Lower lobe of right lung (tissue), 2 donors: ENCODE measurements at regions not wholly inside any gene's neighbourhood (a gene's known extent, or its start where the extent isn't known, plus 50 kb on each side); places are given as distances from the start of the nearest gene placed in this dataset.

Experiments used
- ATAC-seq, 2 donors: fragments of 200-7000 bp; cut with Tn5 transposase; one replicate each; pipeline ENCODE4 v1.9.1; 2020 to 2022; ENCODE audit warnings: mild to moderate bottlenecking in 2 of 2, moderate library complexity in 2 of 2
- DNase-seq: peaks from one replicate; pipeline ENCODE4 v3.0.0-alpha.2; 2020
- H3K27ac ChIP-seq: fragments of 200-600 bp; one replicate; pipeline ENCODE4 v1.8.0; 2022
- H3K27me3 ChIP-seq: fragments of 200-600 bp; one replicate; pipeline ENCODE4 v1.8.0; 2022; ENCODE audit warnings: low read depth
- H3K36me3 ChIP-seq: fragments of 200-600 bp; one replicate; pipeline ENCODE4 v1.8.0; 2022; ENCODE audit warnings: mild to moderate bottlenecking
- H3K4me1 ChIP-seq: fragments of 200-600 bp; one replicate; pipeline ENCODE4 v1.8.0; 2022
- H3K4me3 ChIP-seq: fragments of 200-600 bp; one replicate; pipeline ENCODE4 v1.8.0; 2022; ENCODE audit warnings: mild to moderate bottlenecking
- H3K9me3 ChIP-seq: fragments of 200-600 bp; one replicate; pipeline ENCODE4 v1.8.0; 2022
- CTCF ChIP-seq: fragments of 200-600 bp; IDR thresholded peaks from one replicate; pipeline ENCODE4 v1.8.0; 2022; ENCODE audit warnings: antibody characterized with exemption, mild to moderate bottlenecking
- intact Hi-C: fragments of 100-400 bp; cut with DNase I; formaldehyde crosslinking; loops from one replicate; pipeline ENCODE4 v1.11.0; 2022
- donor health status: DM: no; HTN: yes; CAD: no; lungs with severe emphysema.

DNA sequence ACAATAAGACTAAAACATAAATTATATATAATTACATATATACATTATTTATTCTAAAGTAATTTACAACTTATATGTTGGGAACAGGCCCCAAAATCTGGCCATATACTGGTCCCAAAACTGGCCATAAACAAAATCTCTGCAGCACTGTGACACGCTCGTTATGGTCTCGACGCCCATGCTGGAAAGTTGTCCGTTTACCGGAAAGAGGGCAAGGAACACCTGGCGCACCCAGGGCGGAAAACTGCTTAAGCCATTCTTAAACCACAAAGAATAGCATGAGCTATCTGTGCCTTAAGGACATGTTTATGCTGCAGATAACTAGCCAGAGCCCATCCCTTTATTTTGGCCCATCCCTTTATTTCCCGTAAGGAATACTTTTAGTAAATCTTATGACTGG, 164.9 kb downstream of the CENPW start:
- no peak for TF ChIP-seq CTCF
- ATAC-seq = no peak
- Histone ChIP-seq H3K9me3 (peaks cover 4% of the 10 kb centered on the region), H3K27ac (no peak overlapping the region), H3K27me3 (no peaks in the 10 kb centered on the region), H3K4me3 (no peak overlapping the region), H3K4me1 (no peaks in the 10 kb centered on the region), H3K36me3 (no peaks in the 10 kb centered on the region)
- intact Hi-C loops = no loop called here
- no peak for DNase-seq

DNA sequence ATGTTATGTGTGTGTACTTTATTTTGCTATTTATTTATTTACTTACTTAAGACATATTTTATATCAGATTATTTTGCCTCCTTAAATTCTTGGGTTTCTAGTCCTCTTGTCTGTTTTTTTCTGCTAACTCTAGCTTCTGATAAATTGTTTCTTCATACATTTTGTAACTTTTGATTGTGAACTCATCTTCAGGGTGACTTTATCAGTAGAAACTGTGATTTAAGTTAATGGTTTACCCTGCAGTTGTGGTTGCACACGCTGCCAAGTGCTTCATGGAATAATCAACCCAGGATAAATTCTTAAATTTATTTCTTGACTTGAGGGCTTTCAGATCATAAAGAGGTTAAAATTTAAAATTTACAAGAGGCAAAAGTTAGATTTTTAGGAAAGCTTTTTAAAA, 173.3 kb downstream of the CENPW start:
- TF ChIP-seq CTCF = no peak
- H3K27me3 ChIP-seq = no peaks in the 10 kb centered on the region
- no peak overlapping the region for H3K4me3 ChIP-seq
- intact Hi-C loops = no loop called here
- DNase-seq (no peak), ATAC-seq (no peak)
- no peaks in the 10 kb centered on the region for H3K4me1 ChIP-seq
- H3K27ac ChIP-seq = no peak overlapping the region
- H3K9me3 ChIP-seq = no peaks in the 10 kb centered on the region
- H3K36me3 ChIP-seq = no peaks in the 10 kb centered on the region

GRCh38 chr6:126516411-126516810, 176.5 kb downstream of the CENPW start:
- Histone ChIP-seq H3K4me3 (no peak overlapping the region), H3K36me3 (no peaks in the 10 kb centered on the region), H3K27ac (no peak overlapping the region), H3K4me1 (no peaks in the 10 kb centered on the region), H3K27me3 (no peaks in the 10 kb centered on the region), H3K9me3 (no peaks in the 10 kb centered on the region)
- TF ChIP-seq CTCF = no peak
- no peak for ATAC-seq
- intact Hi-C loops = no loop called here
- DNase-seq = no peak

- TF ChIP-seq CTCF = no peak
- no peaks in the 10 kb centered on the region for H3K4me1 ChIP-seq
- intact Hi-C loops = no loop called here
- no peak for DNase-seq
- no peak overlapping the region for H3K4me3 ChIP-seq
- H3K36me3 ChIP-seq = no peaks in the 10 kb centered on the region
- H3K27ac ChIP-seq = no peak overlapping the region
- no peak for ATAC-seq
- no peaks in the 10 kb centered on the region for H3K9me3 ChIP-seq
- H3K27me3 ChIP-seq = no peaks in the 10 kb centered on the region
Observed at GRCh38 chr6:126524811-126525326, 185.0 kb downstream of the CENPW start.

DNA sequence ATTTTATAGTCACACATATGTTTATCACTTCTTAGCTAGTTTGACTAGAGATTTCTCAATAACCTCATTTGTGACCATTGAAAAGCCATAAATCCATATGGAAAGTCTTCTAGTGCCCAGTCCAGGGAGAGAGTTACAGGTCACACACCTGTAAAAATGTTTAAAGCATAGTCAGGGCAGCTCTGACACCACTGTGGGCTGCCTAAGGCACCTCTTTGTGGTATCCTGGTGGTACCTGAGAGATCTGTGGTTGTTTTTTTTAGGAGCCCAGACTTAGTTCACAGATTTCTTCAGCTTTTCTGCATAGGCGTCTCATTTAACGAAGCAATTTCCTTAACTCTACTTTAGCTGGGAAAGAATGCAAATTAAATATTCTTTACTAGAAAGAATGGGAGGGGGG, 186.6 kb downstream of the CENPW start:
- TF ChIP-seq CTCF = no peak
- Histone ChIP-seq H3K9me3 (no peaks in the 10 kb centered on the region), H3K27me3 (no peaks in the 10 kb centered on the region), H3K4me3 (no peak overlapping the region), H3K27ac (no peak overlapping the region), H3K4me1 (no peaks in the 10 kb centered on the region), H3K36me3 (no peaks in the 10 kb centered on the region)
- ATAC-seq (no peak), DNase-seq (no peak)
- intact Hi-C loops = no loop called here
